GM19467 (cell line): ENCODE measurements at regions not wholly inside any gene's neighbourhood (a gene's known extent, or its start where the extent isn't known, plus 50 kb on each side); places are given as distances from the start of the nearest gene placed in this dataset.
"Not testable (repeated sequence)": the region's sequence is repeated elsewhere in the genome, so short reads cannot be mapped to it uniquely, and the experiment has no call there.

Experiments used
- ATAC-seq: cut with Tn5 transposase; IDR thresholded peaks from one replicate; pipeline ENCODE4 v1.9.1; 2021; ENCODE audit warnings: mild to moderate bottlenecking, moderate library complexity; ENCODE audit not compliant: unreplicated experiment

GRCh38 chr7:145478541-145478940 is 638.1 kb upstream of the CNTNAP2 start:
- ATAC-seq, result no peak

- ATAC-seq, result no peak
Observed at GRCh38 chr7:145474009-145474686, 638.3 kb upstream of the TPK1 start.

- ATAC-seq, result no peak
Observed at GRCh38 chr7:145471883-145472282, 636.0 kb upstream of the TPK1 start.

GRCh38 chr7:145464287-145464686 is 628.4 kb upstream of the TPK1 start:
- ATAC-seq, result no peak

GRCh38 chr7:145462463-145462862 is 626.6 kb upstream of the TPK1 start:
- ATAC-seq, result no peak

GRCh38 chr7:145434811-145435210 is 599.0 kb upstream of the TPK1 start:
- ATAC-seq, result no peak

- ATAC-seq, result no peak
Observed at GRCh38 chr7:145431834-145432233, 596.0 kb upstream of the TPK1 start.

GRCh38 chr7:145418481-145418880 is 582.6 kb upstream of the TPK1 start:
- ATAC-seq, result not testable (repeated sequence)

GRCh38 chr7:145411066-145411465 is 575.2 kb upstream of the TPK1 start:
- no peak for ATAC-seq

- ATAC-seq, result no peak
Observed at GRCh38 chr7:145398758-145399157, 562.9 kb upstream of the TPK1 start.

- no peak for ATAC-seq
Observed at GRCh38 chr7:145394126-145394525, 558.3 kb upstream of the TPK1 start.

- ATAC-seq, result no peak
Observed at GRCh38 chr7:145382762-145383161, 546.9 kb upstream of the TPK1 start.

- ATAC-seq, result no peak
Observed at GRCh38 chr7:145378197-145378596, 542.3 kb upstream of the TPK1 start.

- no peak for ATAC-seq
Observed at GRCh38 chr7:145360511-145361100, 524.8 kb upstream of the TPK1 start.

- ATAC-seq, result no peak
Observed at GRCh38 chr7:145350334-145350733, 514.5 kb upstream of the TPK1 start.

GRCh38 chr7:145349452-145349851 is 513.6 kb upstream of the TPK1 start:
- not testable (repeated sequence) for ATAC-seq

- ATAC-seq, result no peak
Observed at GRCh38 chr7:145347271-145347670, 511.4 kb upstream of the TPK1 start.

- no peak for ATAC-seq
Observed at GRCh38 chr7:145339319-145339718, 503.5 kb upstream of the TPK1 start.

- ATAC-seq, result no peak
Observed at GRCh38 chr7:145331522-145331921, 495.7 kb upstream of the TPK1 start.

GRCh38 chr7:145331076-145331475 is 495.2 kb upstream of the TPK1 start:
- no peak for ATAC-seq

- ATAC-seq, result no peak
Observed at GRCh38 chr7:145327646-145328045, 491.8 kb upstream of the TPK1 start.

- no peak for ATAC-seq
Observed at GRCh38 chr7:145324081-145324480, 488.2 kb upstream of the TPK1 start.

GRCh38 chr7:145313551-145313950 is 477.7 kb upstream of the TPK1 start:
- no peak for ATAC-seq
